ENCODE measurements at regions not wholly inside any gene's neighbourhood (a gene's known extent, or its start where the extent isn't known, plus 50 kb on each side); places are given as distances from the start of the nearest gene placed in this dataset.

DNA sequence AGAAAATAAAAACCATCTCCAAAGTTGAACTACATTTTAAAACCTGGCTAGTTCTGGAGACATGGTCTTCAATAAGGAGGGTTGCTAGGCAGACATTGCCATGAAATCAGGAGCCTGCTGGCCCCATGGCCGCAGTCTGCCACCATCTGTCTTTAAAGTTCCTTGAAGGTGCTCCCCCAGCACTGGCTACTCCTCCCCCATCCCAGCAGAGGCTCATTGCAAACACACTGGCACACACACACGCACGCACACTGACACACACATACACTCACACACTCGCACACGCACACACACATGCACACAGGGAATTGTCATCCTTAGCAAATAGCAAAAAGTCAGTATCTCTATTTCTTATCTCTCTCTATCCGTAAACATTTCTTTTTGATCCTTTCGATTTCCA, 68.4 kb downstream of the ZIC5 start:
- Mint-ChIP-seq H3K27me3 (ENCODE audit: low read depth) (peaks cover 33% of the 10 kb centered on the region), H3K4me3 (no peak overlapping the region), H3K4me1 (peaks cover 37% of the 10 kb centered on the region), H3K9me3 (no peaks in the 10 kb centered on the region), H3K36me3 (ENCODE audit: low read depth) (no peaks in the 10 kb centered on the region), H3K27ac (ENCODE audit: unreplicated experiment) (no peak overlapping the region)
- TF ChIP-seq, protein P1, sequence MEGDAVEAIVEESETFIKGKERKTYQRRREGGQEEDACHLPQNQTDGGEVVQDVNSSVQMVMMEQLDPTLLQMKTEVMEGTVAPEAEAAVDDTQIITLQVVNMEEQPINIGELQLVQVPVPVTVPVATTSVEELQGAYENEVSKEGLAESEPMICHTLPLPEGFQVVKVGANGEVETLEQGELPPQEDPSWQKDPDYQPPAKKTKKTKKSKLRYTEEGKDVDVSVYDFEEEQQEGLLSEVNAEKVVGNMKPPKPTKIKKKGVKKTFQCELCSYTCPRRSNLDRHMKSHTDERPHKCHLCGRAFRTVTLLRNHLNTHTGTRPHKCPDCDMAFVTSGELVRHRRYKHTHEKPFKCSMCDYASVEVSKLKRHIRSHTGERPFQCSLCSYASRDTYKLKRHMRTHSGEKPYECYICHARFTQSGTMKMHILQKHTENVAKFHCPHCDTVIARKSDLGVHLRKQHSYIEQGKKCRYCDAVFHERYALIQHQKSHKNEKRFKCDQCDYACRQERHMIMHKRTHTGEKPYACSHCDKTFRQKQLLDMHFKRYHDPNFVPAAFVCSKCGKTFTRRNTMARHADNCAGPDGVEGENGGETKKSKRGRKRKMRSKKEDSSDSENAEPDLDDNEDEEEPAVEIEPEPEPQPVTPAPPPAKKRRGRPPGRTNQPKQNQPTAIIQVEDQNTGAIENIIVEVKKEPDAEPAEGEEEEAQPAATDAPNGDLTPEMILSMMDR (conservative IDR thresholded peaks at IDR 0.05) = no peak
- DNase-seq (ENCODE audit: low read depth, low spot score) = no peak

GRCh38 chr13:99902657-99903056, 68.9 kb downstream of the ZIC5 start:
- peaks cover 41% of the 10 kb centered on the region for H3K4me1 Mint-ChIP-seq
- H3K9me3 Mint-ChIP-seq = no peaks in the 10 kb centered on the region
- DNase-seq (ENCODE audit: low read depth, low spot score) = no peak
- TF ChIP-seq, protein P1 (conservative IDR thresholded peaks at IDR 0.05) = no peak
- H3K27ac Mint-ChIP-seq (ENCODE audit: unreplicated experiment) = peak overlapping the region; percentile 17
- no peaks in the 10 kb centered on the region for H3K36me3 Mint-ChIP-seq (ENCODE audit: low read depth)
- H3K4me3 Mint-ChIP-seq = no peak overlapping the region
- peaks cover 36% of the 10 kb centered on the region for H3K27me3 Mint-ChIP-seq (ENCODE audit: low read depth)

GRCh38 chr13:99900960-99901359, 70.6 kb downstream of the ZIC5 start:
- Mint-ChIP-seq H3K4me1 (peaks cover 43% of the 10 kb centered on the region), H3K27me3 (ENCODE audit: low read depth) (peaks cover 49% of the 10 kb centered on the region), H3K27ac (ENCODE audit: unreplicated experiment) (no peak overlapping the region), H3K9me3 (no peaks in the 10 kb centered on the region), H3K4me3 (no peak overlapping the region), H3K36me3 (ENCODE audit: low read depth) (no peaks in the 10 kb centered on the region)
- no peak for DNase-seq (ENCODE audit: low read depth, low spot score)
- TF ChIP-seq, protein P1 (conservative IDR thresholded peaks at IDR 0.05) = no peak

DNA sequence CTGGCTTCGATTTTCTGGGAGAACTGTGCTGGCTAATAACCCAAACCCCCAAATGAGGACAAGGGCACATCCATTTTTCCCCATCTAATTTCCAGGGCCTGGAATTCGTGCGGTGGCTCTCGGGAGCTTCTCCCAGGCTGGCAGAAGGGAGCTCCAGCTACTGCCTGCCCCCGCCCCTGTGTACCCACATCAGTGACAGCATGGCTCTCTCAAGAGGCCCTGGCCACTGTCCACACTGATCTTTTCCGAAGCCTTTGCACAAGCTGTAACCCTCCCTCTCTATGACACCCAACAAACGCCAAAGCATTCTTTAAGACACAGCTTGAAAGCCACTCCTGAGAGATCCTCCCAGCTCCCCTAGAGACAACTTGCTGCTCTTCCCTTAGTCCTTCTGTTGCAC, 73.1 kb downstream of the ZIC5 start:
- Mint-ChIP-seq H3K27ac (ENCODE audit: unreplicated experiment) (no peak overlapping the region), H3K4me1 (peaks cover 29% of the 10 kb centered on the region), H3K27me3 (ENCODE audit: low read depth) (peaks cover 69% of the 10 kb centered on the region), H3K4me3 (no peak overlapping the region), H3K36me3 (ENCODE audit: low read depth) (no peaks in the 10 kb centered on the region), H3K9me3 (no peaks in the 10 kb centered on the region)
- DNase-seq (ENCODE audit: low read depth, low spot score) = no peak
- TF ChIP-seq, protein P1 (conservative IDR thresholded peaks at IDR 0.05) = no peak

DNA sequence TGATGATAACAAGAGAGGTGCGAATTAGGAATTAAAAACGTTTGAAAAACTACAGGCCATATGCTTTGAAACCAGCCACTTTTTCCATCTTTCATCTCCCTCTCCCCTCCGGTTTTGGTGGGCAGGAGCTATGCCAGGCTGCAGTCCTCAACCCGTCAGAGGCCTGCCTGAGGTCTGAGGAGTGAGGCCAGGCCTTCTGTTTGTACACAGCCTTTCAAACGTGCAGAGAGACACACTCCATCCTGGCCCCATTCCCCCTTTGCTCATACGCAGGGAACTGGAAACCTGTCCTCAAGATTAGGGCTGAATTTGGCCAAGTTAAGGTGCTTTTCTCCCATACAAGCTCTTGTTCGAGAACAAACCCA, 74.5 kb downstream of the ZIC5 start:
- TF ChIP-seq, protein P1 (conservative IDR thresholded peaks at IDR 0.05) = no peak
- Mint-ChIP-seq H3K27me3 (ENCODE audit: low read depth) (peaks cover 75% of the 10 kb centered on the region), H3K36me3 (ENCODE audit: low read depth) (no peaks in the 10 kb centered on the region), H3K9me3 (no peaks in the 10 kb centered on the region), H3K27ac (ENCODE audit: unreplicated experiment) (no peak overlapping the region), H3K4me3 (no peak overlapping the region), H3K4me1 (peaks cover 26% of the 10 kb centered on the region)
- no peak for DNase-seq (ENCODE audit: low read depth, low spot score)
